ENCODE measurements at regions not wholly inside any gene's neighbourhood (a gene's known extent, or its start where the extent isn't known, plus 50 kb on each side); places are given as distances from the start of the nearest gene placed in this dataset.

DNA sequence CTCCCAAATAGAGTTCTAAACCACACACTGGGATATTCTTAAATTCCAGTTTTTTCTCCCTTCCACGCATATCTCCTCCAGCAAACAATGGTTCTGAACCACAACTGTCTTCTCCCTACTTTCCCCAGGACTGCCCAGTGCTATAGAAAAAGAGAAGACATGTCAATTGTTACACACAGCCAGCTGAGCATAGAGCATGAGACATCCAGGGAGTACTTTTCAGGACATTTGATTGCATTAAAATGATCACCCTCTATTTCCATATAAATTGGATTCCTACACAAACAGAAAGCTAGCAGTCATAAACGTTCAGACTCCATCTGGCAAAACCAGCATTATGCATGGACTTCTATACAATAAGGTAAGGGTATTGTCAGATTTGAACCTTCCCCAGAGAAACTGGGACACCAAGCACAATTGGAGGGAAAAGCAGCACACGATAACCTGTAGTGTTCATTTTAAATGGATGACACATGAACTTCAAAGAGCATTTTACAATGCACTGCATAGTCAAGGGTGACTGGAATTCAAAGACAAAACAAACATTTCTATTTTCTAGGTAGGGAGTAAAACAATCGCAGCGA is 93.1 kb upstream of the HEY2 start:
- Histone ChIP-seq H3K27me3 (no peaks in the 10 kb centered on the region), H3K4me3 (no peak overlapping the region), H3K9me3 (peaks cover 0 to 4% (median 0%) of the 10 kb centered on the region in 12 donors), H3K27ac (no peak overlapping the region), H3K36me3 (no peaks in the 10 kb centered on the region), H3K4me1 (peaks cover 0 to 6% (median 0%) of the 10 kb centered on the region in 12 donors)
- TF ChIP-seq, protein P1, sequence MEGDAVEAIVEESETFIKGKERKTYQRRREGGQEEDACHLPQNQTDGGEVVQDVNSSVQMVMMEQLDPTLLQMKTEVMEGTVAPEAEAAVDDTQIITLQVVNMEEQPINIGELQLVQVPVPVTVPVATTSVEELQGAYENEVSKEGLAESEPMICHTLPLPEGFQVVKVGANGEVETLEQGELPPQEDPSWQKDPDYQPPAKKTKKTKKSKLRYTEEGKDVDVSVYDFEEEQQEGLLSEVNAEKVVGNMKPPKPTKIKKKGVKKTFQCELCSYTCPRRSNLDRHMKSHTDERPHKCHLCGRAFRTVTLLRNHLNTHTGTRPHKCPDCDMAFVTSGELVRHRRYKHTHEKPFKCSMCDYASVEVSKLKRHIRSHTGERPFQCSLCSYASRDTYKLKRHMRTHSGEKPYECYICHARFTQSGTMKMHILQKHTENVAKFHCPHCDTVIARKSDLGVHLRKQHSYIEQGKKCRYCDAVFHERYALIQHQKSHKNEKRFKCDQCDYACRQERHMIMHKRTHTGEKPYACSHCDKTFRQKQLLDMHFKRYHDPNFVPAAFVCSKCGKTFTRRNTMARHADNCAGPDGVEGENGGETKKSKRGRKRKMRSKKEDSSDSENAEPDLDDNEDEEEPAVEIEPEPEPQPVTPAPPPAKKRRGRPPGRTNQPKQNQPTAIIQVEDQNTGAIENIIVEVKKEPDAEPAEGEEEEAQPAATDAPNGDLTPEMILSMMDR (IDR thresholded peaks at IDR 0.05), result no peak
- TF ChIP-seq POLR2A (IDR thresholded peaks at IDR 0.05), result no peak
- DNase-seq (no peak), ATAC-seq (no peak)
- intact Hi-C loops (cut with DNase I), result no loop called here
- 83 to 90% (median 87%) methylated on average over 5 of the region's 5 CpGs for WGBS, 4 donors

DNA sequence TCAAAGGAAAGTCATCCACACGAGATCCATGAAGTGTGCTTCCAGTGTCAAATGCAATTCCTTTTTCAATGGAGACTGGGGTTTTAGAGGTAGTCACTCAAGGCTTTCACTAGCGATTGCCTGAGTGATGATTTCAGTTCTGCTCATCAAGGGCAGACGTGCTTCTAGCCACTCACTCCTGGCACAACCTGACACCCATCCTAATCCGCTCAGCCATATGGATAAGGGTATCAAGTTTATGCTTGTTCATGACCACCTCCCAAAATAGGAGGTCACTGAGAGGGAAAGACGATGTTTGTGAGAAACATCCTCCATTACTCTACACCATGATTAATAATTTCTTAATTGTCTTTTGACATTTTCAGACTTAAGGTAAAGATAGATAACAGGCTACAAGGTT is 91.3 kb upstream of the HEY2 start:
- 75 to 82% (median 76%) methylated on average over 5 of the region's 5 CpGs for WGBS, 4 donors
- H3K4me1 ChIP-seq, result peaks cover 0 to 6% (median 0%) of the 10 kb centered on the region in 12 donors
- no peak for TF ChIP-seq POLR2A (IDR thresholded peaks at IDR 0.05)
- TF ChIP-seq, protein P1 (IDR thresholded peaks at IDR 0.05), result no peak
- H3K27ac ChIP-seq, result no peak overlapping the region
- H3K9me3 ChIP-seq, result peaks cover 0 to 4% (median 0%) of the 10 kb centered on the region in 12 donors
- intact Hi-C loops (cut with DNase I), result no loop called here
- no peak overlapping the region for H3K4me3 ChIP-seq
- DNase-seq (no peak), ATAC-seq (no peak)
- no peaks in the 10 kb centered on the region for H3K36me3 ChIP-seq
- H3K27me3 ChIP-seq, result no peaks in the 10 kb centered on the region

DNA sequence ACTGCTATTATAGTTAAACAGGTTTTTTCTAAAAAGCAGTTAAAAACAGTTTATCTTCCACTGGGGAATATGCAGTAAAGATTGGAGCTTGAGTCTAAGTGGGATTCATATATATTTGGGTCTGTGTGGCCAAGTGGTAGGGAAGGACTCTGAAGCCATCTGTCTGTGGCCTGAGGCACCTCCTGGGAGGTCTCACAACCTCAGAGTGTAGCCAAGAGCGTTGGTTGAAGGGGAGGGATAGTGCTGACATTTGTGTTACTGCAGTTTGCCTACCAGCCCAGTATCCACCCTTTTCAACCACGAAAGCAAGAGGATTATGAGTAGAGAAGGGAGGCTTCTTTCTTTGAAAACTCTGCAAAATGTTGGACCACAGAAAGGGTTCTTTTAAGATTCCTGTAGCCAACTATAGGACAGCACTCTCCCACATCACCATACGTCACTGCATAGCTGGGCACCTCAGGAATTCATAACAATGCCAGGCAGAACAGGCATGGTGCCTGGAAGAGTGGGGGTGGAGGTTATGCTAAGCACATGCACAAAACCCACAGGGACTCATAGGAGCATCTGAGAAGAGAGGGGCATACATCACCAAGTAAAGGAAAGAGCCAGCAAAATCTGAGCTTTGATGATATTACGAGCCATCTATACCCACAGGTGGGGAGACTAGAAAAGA is 90.5 kb upstream of the HEY2 start:
- 61 to 71% (median 63%) methylated on average over 4 of the region's 4 CpGs for WGBS, 4 donors
- Histone ChIP-seq H3K36me3 (no peaks in the 10 kb centered on the region), H3K4me1 (peaks cover 0 to 6% (median 0%) of the 10 kb centered on the region in 12 donors), H3K9me3 (no peaks in the 10 kb centered on the region), H3K4me3 (no peak overlapping the region), H3K27ac (no peak overlapping the region), H3K27me3 (no peaks in the 10 kb centered on the region)
- intact Hi-C loops (cut with DNase I), result no loop called here
- TF ChIP-seq, protein P1 (IDR thresholded peaks at IDR 0.05), result no peak
- no peak for TF ChIP-seq POLR2A (IDR thresholded peaks at IDR 0.05)
- ATAC-seq (peak; percentile 89 to 98 (median 95)), DNase-seq (peak in 4 of 5 donors; percentile 15 to 47 (median 41))

DNA sequence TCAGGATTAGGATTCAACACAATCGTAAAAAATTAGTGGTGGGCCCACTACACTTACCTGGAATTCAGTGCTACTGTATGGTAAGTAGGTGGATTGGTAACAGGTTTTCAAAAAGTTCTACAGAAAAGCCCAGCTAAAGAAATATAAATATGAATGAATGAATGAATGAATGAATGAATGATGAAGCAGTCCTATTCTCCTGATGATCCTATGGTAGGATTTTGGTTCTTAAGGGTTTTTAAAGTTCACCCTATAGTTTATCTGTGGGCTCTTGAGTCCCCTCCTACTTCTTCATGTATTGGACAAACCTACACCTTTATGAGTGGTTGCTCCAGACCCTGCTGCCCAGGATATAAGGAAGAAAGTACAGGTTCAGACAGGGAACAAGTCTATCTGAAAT is 89.5 kb upstream of the HEY2 start:
- H3K27ac ChIP-seq, result no peak overlapping the region
- DNase-seq (no peak), ATAC-seq (no peak)
- H3K4me1 ChIP-seq, result peaks cover 0 to 6% (median 0%) of the 10 kb centered on the region in 12 donors
- TF ChIP-seq POLR2A (IDR thresholded peaks at IDR 0.05), result no peak
- TF ChIP-seq, protein P1 (IDR thresholded peaks at IDR 0.05), result no peak
- intact Hi-C loops (cut with DNase I), result no loop called here
- 91 to 97% (median 96%) methylated on average over 1 of the region's 1 CpG for WGBS, 4 donors
- H3K9me3 ChIP-seq, result no peaks in the 10 kb centered on the region
- no peaks in the 10 kb centered on the region for H3K27me3 ChIP-seq
- H3K36me3 ChIP-seq, result no peaks in the 10 kb centered on the region
- H3K4me3 ChIP-seq, result no peak overlapping the region
